ENCODE measurements at regions not wholly inside any gene's neighbourhood (a gene's known extent, or its start where the extent isn't known, plus 50 kb on each side); places are given as distances from the start of the nearest gene placed in this dataset.

DNA sequence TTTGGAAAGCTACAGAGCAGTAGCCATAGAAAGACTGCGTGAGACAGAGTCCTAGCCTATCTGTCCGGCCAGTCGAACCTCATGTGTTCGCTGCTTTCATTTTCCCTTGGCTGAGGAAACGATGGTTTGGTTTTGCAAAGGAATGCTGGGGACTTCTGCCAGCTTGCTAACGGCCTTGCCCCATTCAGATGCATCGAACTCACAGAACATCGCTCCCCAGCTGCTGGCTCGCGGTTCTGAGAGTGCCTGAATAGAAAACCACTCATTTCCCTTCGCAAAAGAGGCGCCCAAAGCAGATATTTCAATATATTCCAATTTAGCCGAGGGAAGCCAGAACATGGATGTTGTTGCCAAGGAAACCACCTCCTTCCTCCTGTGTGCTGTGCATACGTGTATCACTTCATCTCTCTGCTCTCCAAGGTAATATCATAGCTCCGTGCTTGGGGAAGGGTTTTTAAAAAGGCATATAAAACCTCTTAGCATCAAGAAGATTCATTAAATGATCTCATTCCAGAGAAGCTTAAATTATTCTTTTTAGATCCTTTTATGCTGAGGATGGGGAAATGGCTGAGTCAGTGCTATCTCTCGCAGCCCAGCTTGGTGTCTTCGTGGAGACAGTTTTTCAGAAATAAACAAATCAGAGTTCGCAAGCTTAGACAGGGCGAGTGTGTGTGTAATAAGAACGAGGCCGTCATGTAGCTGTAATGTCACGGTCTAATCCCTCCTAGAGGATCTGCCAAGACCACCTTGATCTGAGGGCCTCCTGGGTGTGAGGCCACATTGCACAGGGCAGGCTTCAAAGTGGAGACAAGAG, 215.2 kb downstream of the RPS24 start:
- H3K27ac ChIP-seq (ENCODE audit: low read depth, low read length, poor library complexity, severe bottlenecking), result no peak overlapping the region
- POLR2A ChIA-PET (ENCODE audit: low non-redundant PET), result no interaction called here
- DNase-seq (ENCODE audit: low spot score), result no peak

DNA sequence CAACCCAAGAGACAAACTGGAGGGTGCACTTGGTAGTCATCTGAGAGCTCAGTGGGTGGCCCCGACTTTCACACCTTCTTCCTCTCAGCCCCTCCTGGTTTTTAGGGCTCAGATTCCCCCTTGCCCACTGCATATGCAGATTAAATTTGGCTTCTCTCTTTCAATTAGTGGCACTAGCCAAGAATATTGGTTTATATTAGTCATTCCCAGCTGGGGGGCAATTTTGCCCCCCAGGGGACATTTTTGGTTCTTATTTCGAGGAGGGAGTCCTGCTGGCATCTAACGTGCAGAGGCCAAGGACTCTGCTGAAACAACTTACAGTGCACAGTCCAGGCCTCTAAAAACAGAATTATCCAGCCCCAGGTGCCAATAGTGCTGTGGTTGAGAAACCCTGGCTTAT, 216.0 kb downstream of the RPS24 start:
- H3K4me1 ChIP-seq (ENCODE audit: insufficient read depth, low read length, poor library complexity, severe bottlenecking), result no peaks in the 10 kb centered on the region
- ChIA-PET CTCF (no interaction called here), POLR2A (ENCODE audit: low non-redundant PET) (no interaction called here)
- no peak for TF ChIP-seq EZH2 (IDR thresholded peaks at IDR 0.05; ENCODE audit: borderline replicate concordance, low read depth, low read length, poor library complexity, severe bottlenecking)
- TF ChIP-seq, protein P1, sequence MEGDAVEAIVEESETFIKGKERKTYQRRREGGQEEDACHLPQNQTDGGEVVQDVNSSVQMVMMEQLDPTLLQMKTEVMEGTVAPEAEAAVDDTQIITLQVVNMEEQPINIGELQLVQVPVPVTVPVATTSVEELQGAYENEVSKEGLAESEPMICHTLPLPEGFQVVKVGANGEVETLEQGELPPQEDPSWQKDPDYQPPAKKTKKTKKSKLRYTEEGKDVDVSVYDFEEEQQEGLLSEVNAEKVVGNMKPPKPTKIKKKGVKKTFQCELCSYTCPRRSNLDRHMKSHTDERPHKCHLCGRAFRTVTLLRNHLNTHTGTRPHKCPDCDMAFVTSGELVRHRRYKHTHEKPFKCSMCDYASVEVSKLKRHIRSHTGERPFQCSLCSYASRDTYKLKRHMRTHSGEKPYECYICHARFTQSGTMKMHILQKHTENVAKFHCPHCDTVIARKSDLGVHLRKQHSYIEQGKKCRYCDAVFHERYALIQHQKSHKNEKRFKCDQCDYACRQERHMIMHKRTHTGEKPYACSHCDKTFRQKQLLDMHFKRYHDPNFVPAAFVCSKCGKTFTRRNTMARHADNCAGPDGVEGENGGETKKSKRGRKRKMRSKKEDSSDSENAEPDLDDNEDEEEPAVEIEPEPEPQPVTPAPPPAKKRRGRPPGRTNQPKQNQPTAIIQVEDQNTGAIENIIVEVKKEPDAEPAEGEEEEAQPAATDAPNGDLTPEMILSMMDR (conservative IDR thresholded peaks at IDR 0.05; ENCODE audit: low read depth, low read length), result no peak
- DNase-seq (ENCODE audit: low spot score), result no peak
- H3K27ac ChIP-seq (ENCODE audit: low read depth, low read length, poor library complexity, severe bottlenecking), result no peak overlapping the region
- no peaks in the 10 kb centered on the region for H3K27me3 ChIP-seq (replicated peaks; ENCODE audit: insufficient read depth, low read depth, low read length, poor library complexity)
- no TSS peak for BruUV-seq (replicated peaks)
- intact Hi-C loops (cut with micrococcal nuclease; ENCODE audit: unreplicated experiment), result no loop called here
- no peak overlapping the region for H3K4me3 ChIP-seq (ENCODE audit: low read depth, low read length, poor library complexity, severe bottlenecking)
- no peaks in the 10 kb centered on the region for H3K9me3 ChIP-seq (ENCODE audit: low read depth, low read length, poor library complexity, severe bottlenecking)
- no peaks in the 10 kb centered on the region for H3K36me3 ChIP-seq (ENCODE audit: insufficient read depth, low read length, poor library complexity, severe bottlenecking)

More for the DNA sequence above, 215.2 kb downstream of the RPS24 start:
- TF ChIP-seq EZH2 (IDR thresholded peaks at IDR 0.05; ENCODE audit: borderline replicate concordance, low read depth, low read length, poor library complexity, severe bottlenecking), result no peak
- TF ChIP-seq, protein P1 (conservative IDR thresholded peaks at IDR 0.05; ENCODE audit: low read depth, low read length), result no peak
- H3K9me3 ChIP-seq (ENCODE audit: low read depth, low read length, poor library complexity, severe bottlenecking), result no peaks in the 10 kb centered on the region
- H3K27me3 ChIP-seq (replicated peaks; ENCODE audit: insufficient read depth, low read depth, low read length, poor library complexity), result no peaks in the 10 kb centered on the region
- no peaks in the 10 kb centered on the region for H3K36me3 ChIP-seq (ENCODE audit: insufficient read depth, low read length, poor library complexity, severe bottlenecking)
- H3K4me1 ChIP-seq (ENCODE audit: insufficient read depth, low read length, poor library complexity, severe bottlenecking), result no peaks in the 10 kb centered on the region
- CTCF ChIA-PET, result no interaction called here
- intact Hi-C loops (cut with micrococcal nuclease; ENCODE audit: unreplicated experiment), result no loop called here
- no TSS peak for BruUV-seq (replicated peaks)
- H3K4me3 ChIP-seq (ENCODE audit: low read depth, low read length, poor library complexity, severe bottlenecking), result no peak overlapping the region

DNA sequence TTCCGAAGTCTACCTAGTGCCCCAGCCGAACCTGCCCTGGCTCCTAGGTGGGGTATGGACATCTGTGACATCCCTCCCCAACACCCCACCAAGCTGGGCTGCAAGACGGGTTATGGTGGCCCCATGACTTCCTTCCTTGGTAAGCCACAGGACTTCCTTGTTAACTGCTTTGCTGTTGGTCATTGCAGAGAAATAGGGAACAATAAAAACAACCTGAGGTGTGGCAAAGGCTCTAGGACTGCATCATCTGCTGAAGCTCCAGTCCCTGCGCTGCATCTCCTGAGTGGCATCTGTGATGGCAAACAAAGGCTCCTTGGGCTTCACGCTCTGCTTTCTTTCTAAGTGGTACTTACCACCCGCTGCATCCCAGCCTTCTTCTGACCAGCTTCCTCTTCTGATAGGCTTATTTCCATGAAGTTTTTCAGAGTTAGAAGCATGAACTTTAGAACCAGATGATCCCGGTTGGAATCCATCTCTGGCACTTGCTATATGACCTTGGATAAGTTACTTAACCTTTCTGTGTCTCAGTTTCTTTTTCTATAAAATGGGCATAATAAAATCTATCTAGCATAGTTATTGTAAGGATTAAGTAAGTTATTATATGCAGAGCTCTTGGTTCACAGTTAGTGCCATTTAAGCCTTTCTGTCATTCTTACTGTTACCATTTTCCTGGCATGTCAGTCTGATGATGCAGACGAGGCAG, 216.8 kb downstream of the RPS24 start:
- TF ChIP-seq EZH2 (IDR thresholded peaks at IDR 0.05; ENCODE audit: borderline replicate concordance, low read depth, low read length, poor library complexity, severe bottlenecking), result no peak
- TF ChIP-seq, protein P1 (conservative IDR thresholded peaks at IDR 0.05; ENCODE audit: low read depth, low read length), result no peak
- Histone ChIP-seq H3K9me3 (ENCODE audit: low read depth, low read length, poor library complexity, severe bottlenecking) (no peaks in the 10 kb centered on the region), H3K4me1 (ENCODE audit: insufficient read depth, low read length, poor library complexity, severe bottlenecking) (no peaks in the 10 kb centered on the region), H3K27ac (ENCODE audit: low read depth, low read length, poor library complexity, severe bottlenecking) (no peak overlapping the region), H3K36me3 (ENCODE audit: insufficient read depth, low read length, poor library complexity, severe bottlenecking) (no peaks in the 10 kb centered on the region), H3K27me3 (replicated peaks; ENCODE audit: insufficient read depth, low read depth, low read length, poor library complexity) (no peaks in the 10 kb centered on the region), H3K4me3 (ENCODE audit: low read depth, low read length, poor library complexity, severe bottlenecking) (no peak overlapping the region)
- intact Hi-C loops (cut with micrococcal nuclease; ENCODE audit: unreplicated experiment), result no loop called here
- CTCF ChIA-PET, result no interaction called here
- POLR2A ChIA-PET (ENCODE audit: low non-redundant PET), result no interaction called here
- no TSS peak for BruUV-seq (replicated peaks)
- no peak for DNase-seq (ENCODE audit: low spot score)
